ENCODE measurements at regions not wholly inside any gene's neighbourhood (a gene's known extent, or its start where the extent isn't known, plus 50 kb on each side); places are given as distances from the start of the nearest gene placed in this dataset.

DNA sequence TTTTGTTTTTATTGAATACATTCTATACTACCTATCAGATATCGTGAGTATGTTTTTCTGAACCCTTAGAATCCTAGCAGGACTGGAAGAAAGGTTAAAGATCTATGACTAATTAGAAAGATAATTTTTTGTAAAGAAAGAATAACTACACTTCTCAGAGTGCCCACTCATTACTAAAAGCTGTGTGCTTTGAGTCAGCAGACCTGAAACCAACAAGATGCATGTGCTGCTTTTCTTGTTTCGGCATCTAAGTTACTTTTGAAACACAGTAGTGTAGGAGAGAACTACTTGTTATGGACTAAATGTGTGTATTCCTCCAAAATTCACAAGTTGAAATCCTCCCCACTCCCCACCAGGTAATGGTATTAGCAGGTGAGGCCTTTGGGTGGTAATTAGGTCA is 127.8 kb upstream of the ESRRG start:
- DNase-seq: no peak

DNA sequence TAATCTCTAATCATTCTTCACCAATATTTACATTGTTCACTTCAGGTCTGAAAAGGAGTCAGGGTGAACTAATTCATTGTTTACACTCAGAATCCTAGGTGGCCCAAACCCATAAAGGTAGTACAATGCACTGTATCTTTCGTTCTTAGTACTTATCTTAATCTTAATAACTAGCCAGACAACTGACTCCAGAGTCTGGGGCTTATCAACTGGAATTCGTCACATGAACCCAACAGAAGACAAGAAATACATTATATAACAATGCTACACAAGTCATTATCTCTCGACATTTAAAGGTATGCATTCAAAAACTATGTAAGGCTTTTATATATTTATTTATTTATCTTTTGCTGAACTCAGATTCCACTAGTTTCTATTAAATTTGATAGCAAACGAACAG is 125.9 kb upstream of the ESRRG start:
- DNase-seq: no peak

DNA sequence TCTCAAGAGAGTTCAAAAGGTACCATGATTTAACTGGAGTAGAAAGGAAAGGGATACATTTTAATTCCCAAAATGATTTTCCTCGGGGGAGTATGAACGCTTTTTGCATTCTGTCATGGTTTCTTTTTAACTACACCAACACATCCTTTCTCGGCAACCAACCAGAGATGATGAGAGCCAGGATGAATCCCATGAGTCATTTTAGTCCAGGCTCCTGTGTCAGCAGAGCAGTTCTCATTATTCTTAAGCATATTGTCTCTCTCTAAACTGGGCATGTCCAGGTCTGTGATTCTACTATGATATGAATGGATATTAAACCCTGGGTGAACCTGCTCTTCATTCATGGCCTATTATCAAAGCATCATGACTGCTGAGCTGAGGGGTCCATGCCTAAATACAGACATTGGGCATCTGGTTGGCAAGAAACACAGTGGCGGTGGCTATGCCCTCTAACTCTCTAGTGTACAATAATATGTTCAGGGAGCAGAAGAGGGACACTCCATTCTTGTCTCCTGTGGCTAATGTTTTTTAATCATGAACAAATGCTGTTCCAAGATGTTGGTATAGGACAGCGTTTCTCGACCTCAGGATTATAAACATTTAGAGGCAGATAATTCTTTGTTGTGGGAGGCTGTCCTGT is 124.3 kb upstream of the ESRRG start:
- no peak for DNase-seq

DNA sequence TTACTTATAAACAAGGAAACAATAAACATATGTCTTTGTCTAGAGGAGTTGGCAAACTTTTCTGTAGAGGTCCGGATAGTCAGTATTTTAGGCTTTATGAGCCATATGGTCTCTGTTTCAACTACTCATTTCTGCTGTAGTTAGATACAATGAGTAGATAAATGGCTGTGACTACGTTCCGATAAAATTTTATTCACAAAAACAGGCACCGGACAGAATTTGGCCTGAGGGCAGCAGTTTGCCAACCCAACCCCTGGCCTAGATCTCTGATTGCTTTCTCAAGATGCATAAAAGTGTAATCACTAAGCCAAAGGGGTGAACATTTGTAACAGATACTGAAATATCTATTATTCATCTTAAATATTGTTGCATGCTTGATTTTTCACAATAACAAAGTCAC is 123.1 kb upstream of the ESRRG start:
- no peak for DNase-seq

DNA sequence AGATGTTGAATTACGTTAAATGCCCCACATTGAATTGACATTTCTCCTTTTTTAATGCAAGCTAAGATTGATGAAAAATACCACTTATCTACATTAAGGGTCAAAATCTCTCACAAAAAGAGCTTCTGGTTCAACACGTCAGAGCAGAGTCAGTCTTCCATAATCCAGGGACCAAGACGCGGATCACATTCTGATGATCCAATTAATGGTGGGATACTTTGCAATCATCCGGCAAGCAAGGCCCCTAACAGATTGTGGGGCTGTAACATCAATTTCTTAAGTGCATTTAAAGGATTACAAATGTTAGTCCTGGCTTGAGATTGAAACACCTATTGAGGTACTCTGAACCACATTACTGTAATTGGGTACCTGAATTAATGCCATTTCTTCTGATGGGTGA is 120.2 kb upstream of the ESRRG start:
- no peak for DNase-seq

DNA sequence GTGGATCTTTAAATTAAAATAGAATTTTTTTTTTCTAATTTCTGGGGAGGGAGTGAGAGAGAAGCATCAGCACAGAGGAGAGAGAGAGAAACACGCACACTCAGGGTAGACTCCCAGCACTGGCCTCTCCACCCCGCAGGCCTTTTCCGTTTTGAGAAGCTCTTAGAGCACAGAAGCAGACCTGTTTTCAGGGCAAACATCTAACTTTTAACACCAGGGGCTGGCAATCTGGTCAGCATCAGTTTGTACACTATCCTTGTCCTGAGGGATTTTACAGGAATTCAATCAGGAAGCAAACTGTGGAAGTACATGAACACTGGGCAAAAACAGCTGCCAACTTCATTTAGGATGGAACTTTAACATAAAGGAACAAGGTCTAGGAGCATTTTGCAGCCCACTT is 117.9 kb upstream of the ESRRG start:
- DNase-seq: no peak

DNA sequence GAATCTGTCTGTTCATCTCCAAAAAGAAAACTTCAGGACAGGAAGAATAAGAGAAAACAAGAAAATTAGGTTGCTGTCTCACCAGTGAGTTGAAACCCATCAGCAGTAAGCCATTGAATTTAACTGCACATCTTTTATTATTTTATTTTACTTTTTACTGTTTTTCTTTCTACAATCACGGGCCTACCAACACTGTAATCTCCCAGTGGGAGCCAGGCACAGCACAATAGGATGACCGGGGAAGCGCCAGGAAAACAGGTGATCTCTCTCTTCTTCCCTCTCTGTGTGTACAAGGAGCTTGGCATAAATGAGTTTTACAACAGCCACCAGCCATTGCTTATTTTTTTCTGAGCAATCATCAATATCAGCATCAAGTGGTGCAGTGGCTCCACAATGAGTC is 113.1 kb upstream of the ESRRG start:
- DNase-seq: no peak

DNA sequence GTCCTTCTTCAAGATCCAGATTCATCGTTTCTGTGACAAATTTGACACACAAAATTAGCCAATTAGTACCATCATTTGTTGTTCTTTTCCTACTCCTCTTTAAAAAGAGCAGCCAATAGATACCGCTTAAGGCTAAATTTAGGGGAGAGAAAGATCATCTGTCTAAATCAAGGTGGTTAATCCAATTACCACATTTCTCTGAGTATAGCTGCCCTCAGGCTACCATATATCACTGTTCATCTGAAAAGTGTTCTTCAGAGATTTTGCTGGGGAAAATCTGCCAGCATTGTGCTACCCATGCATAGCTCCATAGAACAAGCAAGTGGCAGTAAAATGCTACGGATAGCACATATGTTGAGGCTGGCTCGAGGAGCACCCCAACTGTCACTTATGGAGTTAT is 110.3 kb upstream of the ESRRG start:
- DNase-seq: no peak

DNA sequence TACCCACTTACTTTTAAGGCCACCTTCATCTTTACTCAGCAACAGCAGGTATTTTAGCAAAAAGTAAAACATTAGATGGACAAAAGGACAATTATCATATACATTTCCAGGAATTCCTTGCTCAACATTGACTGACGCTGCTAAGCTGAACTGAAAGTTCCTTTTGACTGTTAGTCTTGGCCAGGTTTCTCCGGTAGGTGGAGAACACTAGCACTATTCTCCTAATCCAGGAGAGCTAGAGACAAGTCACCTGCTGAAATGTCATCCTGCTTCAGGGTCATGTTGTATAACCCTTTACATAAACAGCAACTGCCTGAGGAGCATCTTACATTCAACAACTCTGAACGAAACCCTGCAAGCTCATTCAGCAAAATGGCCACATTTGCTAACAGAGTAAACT is 109.0 kb upstream of the ESRRG start:
- no peak for DNase-seq

DNA sequence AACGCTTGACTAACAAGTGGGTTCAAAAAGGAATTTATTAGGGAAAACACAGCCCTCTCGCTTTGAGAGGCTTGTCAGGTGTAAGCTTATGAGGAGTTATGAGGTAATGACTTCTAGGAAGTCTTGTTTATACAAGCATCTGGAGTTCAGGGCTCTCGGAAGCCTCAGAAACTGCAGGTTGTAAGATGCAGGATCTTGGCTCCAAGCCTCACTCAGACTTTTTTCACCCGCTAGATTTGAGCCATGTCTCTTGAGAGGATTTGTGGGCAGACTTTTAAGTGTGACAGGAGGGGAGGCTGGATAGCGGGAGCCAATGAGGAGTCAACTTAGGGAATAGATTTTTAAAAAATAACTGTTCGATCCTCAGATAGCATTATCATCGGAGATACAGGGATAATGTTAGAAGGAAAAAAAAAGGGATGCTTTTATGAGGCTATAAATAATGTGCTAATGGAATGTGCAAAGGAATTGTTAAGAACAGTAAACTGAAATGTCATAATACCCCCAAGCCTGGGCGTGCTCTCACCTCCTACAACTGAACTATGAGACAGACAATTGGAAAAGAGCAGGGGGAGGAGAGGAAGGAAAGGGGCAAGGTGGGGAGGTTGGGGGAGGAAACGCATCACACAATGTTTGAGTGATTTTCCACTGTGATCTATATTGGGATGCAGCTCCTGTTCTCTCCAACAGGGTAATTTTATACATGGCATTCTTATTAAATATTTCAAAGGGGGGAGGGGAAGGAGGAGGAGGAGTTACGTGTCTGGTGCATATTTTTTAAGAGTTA is 107.4 kb upstream of the ESRRG start:
- no peak for DNase-seq

DNA sequence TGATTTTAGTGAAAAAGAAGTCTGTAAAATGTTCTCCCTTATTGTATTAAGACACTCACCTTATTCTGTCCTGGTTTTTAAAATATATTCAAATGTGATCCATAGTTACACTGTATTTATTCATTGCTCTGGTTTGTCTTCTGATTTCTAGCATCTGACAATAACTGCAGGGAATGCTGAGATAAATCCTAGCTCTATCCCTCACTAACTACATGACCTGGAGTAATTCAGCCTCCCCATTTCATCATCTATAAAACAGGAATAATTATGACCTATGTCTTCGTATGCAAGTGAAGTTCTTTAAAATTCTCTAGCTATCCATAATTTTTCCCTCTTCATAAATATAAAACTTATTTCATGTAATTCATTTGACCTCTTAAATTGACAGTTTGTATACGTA is 104.0 kb upstream of the ESRRG start:
- no peak for DNase-seq

DNA sequence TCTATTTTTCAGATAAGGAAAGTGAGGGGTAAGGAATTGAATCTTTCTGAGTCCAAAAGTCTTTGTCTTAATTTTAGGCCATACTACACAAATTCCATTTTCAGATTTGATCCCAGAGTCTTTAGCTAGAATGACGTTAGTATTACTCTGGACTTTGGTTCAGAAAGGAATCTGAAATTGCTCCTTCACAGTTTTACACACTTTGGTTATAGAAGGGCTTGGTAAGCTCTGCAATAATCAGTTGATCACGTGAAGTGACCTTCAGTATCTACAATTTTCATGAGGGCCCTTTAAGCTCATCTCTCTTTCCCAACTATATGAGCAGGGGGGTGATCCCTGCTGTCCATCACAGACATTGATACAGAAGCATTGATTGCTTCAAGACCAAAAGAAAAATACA is 103.4 kb upstream of the ESRRG start:
- no peak for DNase-seq

DNA sequence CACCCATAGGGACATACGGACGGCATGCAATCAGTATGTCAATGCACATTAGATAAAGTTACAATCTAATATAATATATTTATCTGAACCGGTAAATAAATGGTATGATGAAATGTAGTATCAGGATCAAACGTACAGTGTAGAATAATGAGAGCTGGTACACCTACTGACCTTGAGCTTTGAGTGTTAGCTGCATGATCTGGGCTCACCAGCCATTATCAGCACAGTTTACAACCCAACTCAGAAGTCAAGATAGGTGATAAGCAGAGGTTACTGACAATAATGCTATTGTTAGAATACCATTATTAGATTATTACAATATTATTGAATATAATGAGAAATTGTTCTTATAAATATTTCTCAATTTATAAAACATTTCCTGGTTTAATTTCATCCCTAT is 103.0 kb upstream of the ESRRG start:
- no peak for DNase-seq

DNA sequence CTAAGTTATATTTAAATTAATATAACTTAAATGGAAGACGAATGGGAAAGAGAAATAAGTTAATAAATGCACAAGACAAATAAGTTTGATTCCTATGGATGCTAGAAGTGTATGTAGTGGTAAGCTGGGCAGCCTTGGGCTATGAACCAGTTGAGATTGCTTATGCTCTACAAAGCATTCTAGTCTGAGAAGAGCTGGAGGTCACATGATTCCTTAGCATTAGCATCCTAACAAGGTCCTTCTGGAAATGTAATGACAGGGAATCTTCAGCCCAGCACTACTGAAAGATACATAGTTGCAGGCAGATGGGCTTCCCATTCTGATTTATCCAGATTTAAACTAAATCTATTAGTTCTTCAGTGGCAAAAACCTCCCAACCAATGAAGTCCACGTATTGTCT is 102.3 kb upstream of the ESRRG start:
- no peak for DNase-seq

DNA sequence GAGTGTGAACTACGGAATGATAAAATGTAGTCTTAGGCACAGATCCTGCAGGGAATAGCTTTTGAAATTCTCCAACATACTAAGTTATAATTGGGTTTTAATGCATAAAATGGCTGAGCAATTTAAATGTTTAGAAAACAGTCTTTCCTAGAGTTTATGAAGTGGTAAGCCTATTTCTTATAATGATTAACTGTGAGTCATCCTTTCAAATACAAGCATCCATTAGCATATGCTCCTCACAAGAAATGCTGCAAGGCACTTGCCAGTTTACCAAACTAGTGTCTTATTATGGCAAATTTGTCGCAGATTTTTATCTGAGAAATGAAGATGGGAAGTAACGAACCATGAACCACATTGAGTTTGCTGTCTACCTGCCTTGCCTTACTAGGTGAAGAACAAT is 101.3 kb upstream of the ESRRG start:
- no peak for DNase-seq

DNA sequence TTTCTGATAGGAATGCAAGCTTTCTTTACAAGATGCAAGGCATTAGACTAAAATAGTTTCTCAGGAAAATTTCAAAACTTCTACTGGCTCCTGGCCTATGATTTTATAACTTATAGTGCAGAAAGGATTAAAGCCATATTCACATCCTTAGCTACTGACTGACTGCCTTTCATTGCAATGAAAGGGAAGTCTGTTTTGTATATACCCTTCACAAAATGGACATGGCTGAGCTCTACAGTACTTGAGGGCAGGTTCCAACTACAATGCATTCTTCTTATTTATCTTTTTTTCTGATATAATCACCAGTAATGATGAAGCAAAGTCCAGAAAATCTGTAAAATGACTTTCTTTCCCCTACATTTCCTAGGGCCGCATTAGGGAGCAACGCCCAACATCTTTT is 100.5 kb upstream of the ESRRG start:
- DNase-seq: no peak

DNA sequence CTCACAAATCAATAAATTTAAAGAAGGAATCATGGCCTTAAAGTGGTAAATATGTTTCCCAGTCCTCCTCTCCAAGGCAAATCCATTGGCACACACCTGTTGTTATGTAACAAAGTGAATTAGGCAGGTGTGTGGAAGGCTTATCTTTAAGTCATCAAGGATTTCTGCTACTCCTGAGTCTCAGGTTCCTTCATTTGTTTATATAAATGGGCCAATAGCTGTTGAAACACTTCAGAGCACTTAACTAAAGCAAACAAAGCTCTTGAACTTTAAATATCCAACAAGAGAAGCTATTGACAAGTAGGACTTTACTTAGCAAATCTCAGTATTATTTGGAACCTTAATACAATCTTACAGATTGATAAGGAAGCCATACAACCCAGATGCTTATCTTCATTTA is 99.3 kb upstream of the ESRRG start:
- DNase-seq: no peak

DNA sequence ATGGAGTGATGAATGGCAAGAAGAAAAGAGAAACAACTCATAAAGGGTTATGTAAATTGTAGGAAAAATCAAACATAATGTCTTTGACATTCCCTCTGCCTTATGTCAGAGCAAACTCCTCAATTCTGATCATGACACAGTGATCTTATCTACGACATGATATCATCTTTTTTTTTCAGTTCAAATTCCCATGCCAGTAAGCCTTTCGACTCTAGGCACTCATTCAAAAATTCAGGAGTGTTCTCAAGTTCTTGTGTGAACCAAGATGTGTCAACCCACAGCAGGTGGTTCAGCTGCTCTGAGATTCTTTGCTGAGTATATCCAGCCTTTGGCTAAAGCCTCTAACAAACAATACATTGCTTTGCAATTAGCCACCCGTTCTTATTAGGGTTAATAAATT is 97.1 kb upstream of the ESRRG start:
- DNase-seq: no peak

DNA sequence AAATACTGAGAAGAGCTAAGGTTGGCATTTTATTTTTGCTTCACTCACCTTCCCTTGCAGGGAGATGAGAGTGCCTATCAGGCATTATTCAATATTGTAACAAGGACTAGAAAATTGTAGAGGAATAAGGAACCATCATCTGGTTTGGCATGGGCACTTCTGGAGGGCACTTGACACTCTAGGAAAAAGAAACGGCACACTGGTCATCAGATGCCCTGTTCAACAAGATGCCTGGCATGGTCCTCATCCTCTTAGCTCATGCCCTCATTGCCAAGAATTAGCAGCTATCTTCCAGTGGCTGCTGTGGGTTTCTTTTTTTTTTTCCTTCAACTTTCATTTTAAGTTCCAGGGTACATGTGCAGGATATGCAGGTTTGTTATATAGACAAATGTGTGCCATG is 95.1 kb upstream of the ESRRG start:
- DNase-seq: no peak

DNA sequence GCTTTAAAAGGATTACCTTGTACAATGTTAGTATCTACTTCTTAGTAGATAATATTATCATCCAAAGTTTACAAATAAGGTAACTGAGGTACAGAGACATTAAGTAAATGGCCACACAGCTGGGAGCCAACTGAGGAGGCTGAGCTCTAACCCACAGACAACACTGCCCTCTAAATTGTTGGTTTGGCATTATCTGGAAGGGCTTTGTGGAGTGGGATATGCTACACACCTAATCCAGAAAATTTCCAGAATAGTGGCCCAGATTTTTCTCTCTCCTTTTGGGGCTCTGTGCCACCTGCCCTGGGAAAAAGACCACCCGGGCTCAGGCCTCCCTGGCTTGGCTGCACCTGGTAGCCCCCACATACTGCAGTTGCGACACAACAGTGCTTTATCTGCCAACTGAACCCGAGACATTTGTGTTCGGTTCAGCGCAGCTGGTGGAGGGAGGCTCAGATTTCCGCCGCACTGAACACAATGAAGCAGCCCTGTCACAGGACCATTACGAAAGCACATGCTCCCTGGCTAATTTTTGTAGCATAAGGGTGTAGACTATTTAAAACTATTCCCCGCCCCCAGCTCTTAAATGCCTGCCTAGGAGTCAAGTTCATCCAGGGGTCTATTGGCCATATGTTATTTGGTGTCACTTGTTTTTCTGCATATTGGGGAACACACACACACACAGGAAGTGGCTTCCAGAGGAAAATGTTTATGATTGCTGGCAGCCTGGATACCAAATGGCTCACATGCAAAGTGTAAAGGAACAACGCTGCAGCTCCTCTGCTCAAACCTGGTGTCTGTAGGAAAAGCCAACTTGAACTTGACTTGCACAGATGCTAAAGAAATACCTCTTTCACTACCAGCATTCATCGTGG is 92.3 kb upstream of the ESRRG start:
- DNase-seq: no peak

DNA sequence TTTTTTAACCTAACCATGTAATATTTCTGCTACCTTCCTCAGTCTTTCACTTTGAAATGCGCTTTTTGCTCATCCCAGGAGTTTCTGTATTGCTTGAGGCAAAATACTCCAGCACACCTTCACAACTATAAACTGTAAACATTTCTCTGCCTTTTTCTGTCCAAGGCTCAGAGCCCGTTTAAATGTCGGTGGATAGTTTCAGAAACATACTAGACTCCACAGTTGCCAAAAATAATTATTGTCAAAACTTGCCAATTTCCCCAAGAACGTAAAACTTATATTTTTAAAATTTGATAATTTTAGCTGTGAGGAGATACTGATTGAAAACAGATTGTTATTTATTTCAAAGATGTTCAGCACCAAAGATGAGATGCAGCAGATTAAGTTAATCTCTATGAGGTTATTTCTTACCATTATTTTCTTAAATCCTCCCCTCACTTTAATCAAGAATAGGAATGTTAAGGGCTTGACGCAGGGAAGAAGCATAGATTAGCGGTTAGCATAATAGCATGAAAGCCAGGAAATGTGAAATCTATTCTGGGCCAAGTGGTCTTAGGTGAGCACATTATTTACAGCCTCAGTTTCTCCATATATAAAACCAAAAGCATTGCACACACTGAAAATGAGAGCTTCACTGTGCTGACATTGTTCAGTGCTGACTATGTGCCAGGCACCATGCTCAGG is 91.5 kb upstream of the ESRRG start:
- no peak for DNase-seq

DNA sequence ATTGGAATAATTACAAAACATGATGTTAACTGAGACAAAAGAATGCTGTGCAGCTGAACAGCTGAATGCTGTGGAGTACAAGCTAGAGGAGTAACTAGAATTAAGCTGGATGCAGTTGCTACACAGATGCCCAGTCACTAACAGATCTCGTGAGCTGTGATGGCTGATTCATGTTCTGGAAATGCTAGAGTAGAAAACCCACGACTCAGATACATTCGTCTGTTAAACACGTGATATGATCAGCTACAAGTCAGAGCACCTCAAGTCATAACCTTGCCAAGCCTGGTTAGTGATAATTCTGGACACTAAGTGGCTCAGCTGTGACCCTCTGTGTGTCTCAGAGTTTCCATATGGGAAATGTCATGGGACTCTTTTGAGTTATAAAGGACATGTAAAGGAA is 89.7 kb upstream of the ESRRG start:
- DNase-seq: no peak

DNA sequence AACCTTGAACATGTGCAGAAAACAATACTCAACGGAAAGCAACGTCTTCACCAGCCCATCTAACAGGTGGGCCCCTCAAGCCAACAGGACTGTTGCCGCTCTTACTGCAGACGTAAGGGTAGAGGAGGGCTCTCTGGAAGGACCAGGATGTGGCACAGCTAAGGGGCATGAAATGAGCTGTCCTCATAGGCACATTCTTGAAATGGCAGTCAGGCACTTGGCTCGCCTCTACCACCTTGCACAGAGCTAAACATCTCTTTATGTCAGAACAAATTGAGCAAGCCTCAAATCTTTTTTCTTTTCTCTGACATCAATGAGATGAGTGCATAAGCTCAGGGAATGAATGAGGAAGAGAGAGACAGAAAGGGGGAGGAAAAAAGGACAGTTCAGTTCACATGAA is 86.4 kb upstream of the ESRRG start:
- DNase-seq: no peak

Data from dermis blood vessel endothelial cell (primary cell).